Ovary (tissue), 7 donors: ENCODE measurements at regions not wholly inside any gene's neighbourhood (a gene's known extent, or its start where the extent isn't known, plus 50 kb on each side); places are given as distances from the start of the nearest gene placed in this dataset.

Experiments
- DNase-seq, 5 donors: peaks; one replicate each; pipeline ENCODE4 v3.0.0-alpha.2; 2019 to 2020
- H3K27ac ChIP-seq, 2 donors: fragments of 200-600 bp; one replicate each; pipeline versions ENCODE4 v1.5.1 to v1.8.0; 2019 to 2022
- H3K27me3 ChIP-seq: fragments of 200-600 bp; one replicate; pipeline ENCODE4 v1.8.0; 2022
- H3K36me3 ChIP-seq: fragments of 200-600 bp; sonication (generic); one replicate; pipeline ENCODE4 v1.5.1; 2019
- H3K4me1 ChIP-seq: one replicate; pipeline ENCODE4 v1.8.1; 2013; ENCODE audit warnings: mild to moderate bottlenecking, moderate library complexity; ENCODE audit not compliant: insufficient read depth
- H3K4me3 ChIP-seq: fragments of 200-600 bp; sonication (generic); one replicate; pipeline ENCODE4 v1.5.1; 2017
- H3K9me3 ChIP-seq, 2 donors: fragments of 200-600 bp in 1 of 2; sonication (generic) in 1 of 2; one replicate each; pipeline versions ENCODE4 v1.5.1 to v1.8.1; 2013 to 2019; ENCODE audit warnings: mild to moderate bottlenecking in 1 of 2, moderate library complexity in 1 of 2
- CTCF ChIP-seq, 3 donors: fragments of 450-650 bp in 2 of 3; fragments of 200-600 bp in 1 of 3; IDR thresholded peaks; one replicate each; pipeline versions ENCODE4 v1.5.1 to v1.8.0; 2016 to 2022; ENCODE audit warnings: antibody characterized with exemption in 3 of 3, mild to moderate bottlenecking in 1 of 3
- EP300 ChIP-seq: sonication (generic); formaldehyde crosslinking; IDR thresholded peaks from one replicate; pipeline ENCODE4 v1.6.1; 2017; ENCODE audit warnings: antibody characterized with exemption
- POLR2A ChIP-seq: fragments of 450-650 bp; IDR thresholded peaks from one replicate; pipeline ENCODE4 v1.6.1; 2017; ENCODE audit warnings: antibody characterized with exemption, mild to moderate bottlenecking, moderate library complexity
- WGBS, 3 donors: extraction: QIAGEN DNeasy Blood & Tissue Kit in 1 of 3; methylation state at CpG; one replicate each; pipeline versions ENCODE4 v1.1.5 to v1.1.7; 2013 to 2017; 5-methylcytosine and 5-hydroxymethylcytosine counted together
- intact Hi-C, 4 donors: fragments of 100-400 bp; cut with DNase I; formaldehyde crosslinking; loops; one replicate each; pipeline versions ENCODE4 v1.11.0 to v1.15.1; 2022 to 2023
- donor health status: DM: no; HTN: no; CAD: no; lungs with moderate emphysema.
- donor health status: DM: no; HTN: no; CAD: no.
- donor health status: Bipolar disorder and iron deficiency.
- donor health status: DM: no; HTN: no; CAD: no.
- donor health status: DM: yes; HTN: yes; CAD: no.

GRCh38 chr3:150117076-150117475, 146.4 kb upstream of the PFN2 start:
- intact Hi-C loops = no loop called here
- Histone ChIP-seq H3K27me3 (no peaks in the 10 kb centered on the region), H3K4me3 (no peak overlapping the region), H3K9me3 (no peaks in the 10 kb centered on the region), H3K27ac (no peak overlapping the region), H3K36me3 (no peaks in the 10 kb centered on the region), H3K4me1 (no peaks in the 10 kb centered on the region)
- TF ChIP-seq EP300 = no peak
- DNase-seq = no peak
- WGBS, 3 donors = 100% methylated on average over 1 of the region's 1 CpG

- no peak for DNase-seq
- WGBS, 3 donors = 60 to 82% (median 68%) methylated on average over 4 of the region's 4 CpGs
- no peaks in the 10 kb centered on the region for H3K9me3 ChIP-seq
- intact Hi-C loops = no loop called here
- no peaks in the 10 kb centered on the region for H3K27me3 ChIP-seq
- H3K4me3 ChIP-seq = no peak overlapping the region
- TF ChIP-seq EP300 (no peak), CTCF (IDR thresholded peaks at IDR 0.05) (no peak), POLR2A (no peak)
- H3K4me1 ChIP-seq = no peaks in the 10 kb centered on the region
- no peaks in the 10 kb centered on the region for H3K36me3 ChIP-seq
- H3K27ac ChIP-seq = no peak overlapping the region
Measured at GRCh38 chr3:150116196-150116595, 145.5 kb upstream of the PFN2 start.

GRCh38 chr3:150114873-150115540, 144.3 kb upstream of the PFN2 start:
- no peaks in the 10 kb centered on the region for H3K36me3 ChIP-seq
- H3K27me3 ChIP-seq = no peaks in the 10 kb centered on the region
- TF ChIP-seq CTCF (IDR thresholded peaks at IDR 0.05) (no peak), EP300 (no peak), POLR2A (no peak)
- 32 to 55% (median 47%) methylated on average over 3 of the region's 3 CpGs for WGBS, 3 donors
- no peak for DNase-seq
- no peaks in the 10 kb centered on the region for H3K4me1 ChIP-seq
- no peak overlapping the region for H3K27ac ChIP-seq
- no peaks in the 10 kb centered on the region for H3K9me3 ChIP-seq
- intact Hi-C loops = no loop called here
- H3K4me3 ChIP-seq = no peak overlapping the region

- WGBS, 3 donors = 46 to 58% (median 53%) methylated on average over 2 of the region's 2 CpGs
- Histone ChIP-seq H3K9me3 (no peaks in the 10 kb centered on the region), H3K27me3 (no peaks in the 10 kb centered on the region), H3K27ac (no peak overlapping the region), H3K4me1 (no peaks in the 10 kb centered on the region), H3K4me3 (no peak overlapping the region), H3K36me3 (no peaks in the 10 kb centered on the region)
- TF ChIP-seq POLR2A (no peak), CTCF (IDR thresholded peaks at IDR 0.05) (no peak), EP300 (no peak)
- intact Hi-C loops = no loop called here
- DNase-seq = no peak
Measured at GRCh38 chr3:150114273-150114672, 143.6 kb upstream of the PFN2 start.

- Histone ChIP-seq H3K27me3 (no peaks in the 10 kb centered on the region), H3K36me3 (no peaks in the 10 kb centered on the region), H3K9me3 (no peaks in the 10 kb centered on the region), H3K27ac (no peak overlapping the region), H3K4me3 (no peak overlapping the region), H3K4me1 (peaks cover 4% of the 10 kb centered on the region)
- no peak for DNase-seq
- 95 to 98% (median 97%) methylated on average over 5 of the region's 5 CpGs for whole genome bisulfite sequencing, 3 donors
- intact Hi-C loops = no loop called here
- no peak for TF ChIP-seq POLR2A
- TF ChIP-seq CTCF (IDR thresholded peaks at IDR 0.05) = no peak
- TF ChIP-seq EP300 = no peak
Measured at GRCh38 chr3:150110097-150110496, 139.4 kb upstream of the PFN2 start.
